ENCODE measurements at regions not wholly inside any gene's neighbourhood (a gene's known extent, or its start where the extent isn't known, plus 50 kb on each side); places are given as distances from the start of the nearest gene placed in this dataset.

DNA sequence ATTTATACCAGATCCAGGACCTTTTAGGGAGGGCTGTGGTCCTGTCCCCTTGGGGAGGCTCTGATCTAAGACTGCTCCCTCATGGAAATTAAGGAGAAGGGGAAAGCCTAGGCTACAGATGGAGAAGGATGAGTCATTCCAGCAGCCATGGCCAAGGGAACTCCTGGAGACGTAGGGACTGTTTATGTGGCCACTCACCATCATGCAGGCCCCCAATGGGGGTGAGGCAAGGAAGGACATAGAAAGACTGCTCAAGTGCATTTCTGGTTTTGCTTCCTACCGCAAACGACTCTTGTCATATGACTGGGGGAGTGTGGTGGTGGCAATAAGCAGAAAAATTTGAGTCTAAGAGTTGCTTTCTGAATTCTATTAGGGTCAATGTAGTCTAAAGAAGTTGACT lies 54.0 kb upstream of the CYP1B1 start:
- Histone ChIP-seq H3K36me3 (ENCODE audit: control insufficient read depth, insufficient read depth, low read length) (no peaks in the 10 kb centered on the region), H3K27me3 (ENCODE audit: control insufficient read depth, insufficient read depth, low read length) (no peaks in the 10 kb centered on the region), H3K4me3 (ENCODE audit: low read length) (no peak overlapping the region), H3K9ac (ENCODE audit: low read length) (no peak overlapping the region), H3K4me1 (ENCODE audit: control insufficient read depth, insufficient read depth, low read length) (no peaks in the 10 kb centered on the region), H3K27ac (ENCODE audit: low read depth, low read length) (no peak overlapping the region)

GRCh38 chr2:38129481-38129880 lies 53.5 kb upstream of the CYP1B1 start:
- H3K27ac ChIP-seq (ENCODE audit: low read depth, low read length): no peak overlapping the region
- no peak overlapping the region for H3K4me3 ChIP-seq (ENCODE audit: low read length)
- H3K9ac ChIP-seq (ENCODE audit: low read length): no peak overlapping the region
- no peaks in the 10 kb centered on the region for H3K4me1 ChIP-seq (ENCODE audit: control insufficient read depth, insufficient read depth, low read length)
- H3K27me3 ChIP-seq (ENCODE audit: control insufficient read depth, insufficient read depth, low read length): no peaks in the 10 kb centered on the region
- no peaks in the 10 kb centered on the region for H3K36me3 ChIP-seq (ENCODE audit: control insufficient read depth, insufficient read depth, low read length)

DNA sequence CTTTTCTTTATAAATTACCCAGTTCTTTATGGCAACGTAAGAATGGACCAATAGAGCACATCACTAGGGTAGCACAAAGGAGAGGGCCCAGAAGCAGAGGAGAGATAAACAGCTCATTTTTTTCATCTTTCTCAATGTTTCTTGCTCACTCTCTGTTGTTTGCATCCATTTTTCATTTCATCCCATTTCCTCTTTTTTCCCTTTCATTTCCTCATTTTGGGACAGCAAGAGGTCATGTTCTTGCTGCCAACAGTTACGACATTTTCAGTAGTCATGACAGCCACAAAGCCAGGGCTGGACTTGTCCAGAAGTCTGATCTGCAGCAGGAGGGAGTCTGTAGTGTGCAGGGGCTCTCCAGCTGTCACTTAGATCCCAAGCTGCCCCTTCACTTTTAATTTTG lies 52.7 kb upstream of the CYP1B1 start:
- Histone ChIP-seq H3K27ac (ENCODE audit: low read depth, low read length) (no peak overlapping the region), H3K4me3 (ENCODE audit: low read length) (no peak overlapping the region), H3K27me3 (ENCODE audit: control insufficient read depth, insufficient read depth, low read length) (no peaks in the 10 kb centered on the region), H3K4me1 (ENCODE audit: control insufficient read depth, insufficient read depth, low read length) (no peaks in the 10 kb centered on the region), H3K9ac (ENCODE audit: low read length) (no peak overlapping the region), H3K36me3 (ENCODE audit: control insufficient read depth, insufficient read depth, low read length) (no peaks in the 10 kb centered on the region)

- H3K27ac ChIP-seq (ENCODE audit: low read depth, low read length): no peak overlapping the region
- H3K4me3 ChIP-seq (ENCODE audit: low read length): no peak overlapping the region
- no peaks in the 10 kb centered on the region for H3K4me1 ChIP-seq (ENCODE audit: control insufficient read depth, insufficient read depth, low read length)
- no peak overlapping the region for H3K9ac ChIP-seq (ENCODE audit: low read length)
- H3K27me3 ChIP-seq (ENCODE audit: control insufficient read depth, insufficient read depth, low read length): no peaks in the 10 kb centered on the region
- no peaks in the 10 kb centered on the region for H3K36me3 ChIP-seq (ENCODE audit: control insufficient read depth, insufficient read depth, low read length)
These were observed 51.3 kb upstream of the CYP1B1 start for GRCh38 chr2:38127277-38127676.

GRCh38 chr2:38125842-38126241 lies 49.9 kb upstream of the CYP1B1 start:
- H3K9ac ChIP-seq (ENCODE audit: low read length): no peak overlapping the region
- H3K27me3 ChIP-seq (ENCODE audit: control insufficient read depth, insufficient read depth, low read length): no peaks in the 10 kb centered on the region
- H3K27ac ChIP-seq (ENCODE audit: low read depth, low read length): no peak overlapping the region

More at GRCh38 chr2:38125842-38126241, 49.9 kb upstream of the CYP1B1 start:
- Histone ChIP-seq H3K36me3 (ENCODE audit: control insufficient read depth, insufficient read depth, low read length) (no peaks in the 10 kb centered on the region), H3K4me3 (ENCODE audit: low read length) (no peak overlapping the region), H3K4me1 (ENCODE audit: control insufficient read depth, insufficient read depth, low read length) (no peaks in the 10 kb centered on the region)

All from rectal smooth muscle tissue (tissue), 1 donor.